ENCODE measurements at regions not wholly inside any gene's neighbourhood (a gene's known extent, or its start where the extent isn't known, plus 50 kb on each side); places are given as distances from the start of the nearest gene placed in this dataset.

- ChIA-PET POLR2A (no interaction called here), SMC1A (ENCODE audit: uncharacterized antibody, unreplicated experiment) (interaction anchor here (0.6 to 2.5 kb wide), 10 partner anchors 11 to 922 kb away, joined by 3 to 8 read pairs (median 4); no protein-coding TSS in a partner anchor), RAD21 (ENCODE audit: unreplicated experiment) (interaction anchor here (0.8 kb wide), 1 partner anchor 772 kb away, joined by 4 read pairs; no protein-coding TSS in a partner anchor), CTCF (interaction anchor here (0.7 to 3.8 kb wide), 14 partner anchors 10 to 923 kb away, joined by 3 to 20 read pairs (median 4); no protein-coding TSS in a partner anchor)
- Histone ChIP-seq H4K20me1 (ENCODE audit: control insufficient read depth, insufficient read depth) (no peaks in the 10 kb centered on the region), H3K4me2 (ENCODE audit: control insufficient read depth, insufficient read depth) (no peak overlapping the region), H3K27me3 (replicated peaks in 1 of 2; ENCODE audit: control insufficient read depth in 2 of 2, insufficient read depth in 2 of 2, low read length in 1 of 2) (no peaks in the 10 kb centered on the region), H3K4me3 (no peak overlapping the region), H3K79me2 (ENCODE audit: control insufficient read depth, insufficient read depth, low read length) (no peaks in the 10 kb centered on the region), H3K9ac (ENCODE audit: control insufficient read depth, insufficient read depth, low read length) (no peak overlapping the region), H2AFZ (ENCODE audit: control insufficient read depth, low read depth, low read length) (no peak overlapping the region), H3K36me3 (ENCODE audit: control insufficient read depth in 2 of 2, insufficient read depth in 2 of 2, low read length in 1 of 2) (no peaks in the 10 kb centered on the region), H3K9me3 (replicated peaks; ENCODE audit: control insufficient read depth, insufficient read depth, low read length) (no peaks in the 10 kb centered on the region), H3K4me1 (ENCODE audit: control insufficient read depth, insufficient read depth, low read length) (no peaks in the 10 kb centered on the region), H3K27ac (ENCODE audit: control insufficient read depth, insufficient read depth) (no peak overlapping the region)
- FAIRE-seq (no peak), ATAC-seq (no peak), DNase-seq (ENCODE audit: low read depth, low spot score) (no peak)
- intact Hi-C loops (cut with micrococcal nuclease; ENCODE audit: unreplicated experiment): loop anchor here (2.0 to 10.0 kb wide), 3 partner anchors 321 to 921 kb away; no protein-coding TSS in a partner anchor
- whole genome bisulfite sequencing (ENCODE audit: insufficient coverage, insufficient replicate concordance, low lambda C conversion rate, missing lambda C conversion rate): 96% methylated on average over 2 of the region's 2 CpGs
- BruUV-seq (replicated peaks): no TSS peak
- in situ Hi-C loops (cut with MboI): no loop called here
- TF ChIP-seq ZZZ3 (IDR thresholded peaks at IDR 0.05; ENCODE audit: control insufficient read depth, insufficient read length, low read depth): no peak
- no peak for TF ChIP-seq ASH2L (IDR thresholded peaks at IDR 0.05; ENCODE audit: borderline replicate concordance, low read depth)
- TF ChIP-seq, protein P1, sequence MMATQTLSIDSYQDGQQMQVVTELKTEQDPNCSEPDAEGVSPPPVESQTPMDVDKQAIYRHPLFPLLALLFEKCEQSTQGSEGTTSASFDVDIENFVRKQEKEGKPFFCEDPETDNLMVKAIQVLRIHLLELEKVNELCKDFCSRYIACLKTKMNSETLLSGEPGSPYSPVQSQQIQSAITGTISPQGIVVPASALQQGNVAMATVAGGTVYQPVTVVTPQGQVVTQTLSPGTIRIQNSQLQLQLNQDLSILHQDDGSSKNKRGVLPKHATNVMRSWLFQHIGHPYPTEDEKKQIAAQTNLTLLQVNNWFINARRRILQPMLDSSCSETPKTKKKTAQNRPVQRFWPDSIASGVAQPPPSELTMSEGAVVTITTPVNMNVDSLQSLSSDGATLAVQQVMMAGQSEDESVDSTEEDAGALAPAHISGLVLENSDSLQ (IDR thresholded peaks at IDR 0.05): no peak
- TF ChIP-seq RUNX3 (IDR thresholded peaks at IDR 0.05; ENCODE audit: low read length): no peak
- no peak for TF ChIP-seq TARDBP (IDR thresholded peaks at IDR 0.05; ENCODE audit: borderline replicate concordance)
- TF ChIP-seq BCL3 (IDR thresholded peaks at IDR 0.05; ENCODE audit: borderline replicate concordance, insufficient read depth, low read depth, low read length, poor library complexity, severe bottlenecking): no peak
- TF ChIP-seq CHD4 (IDR thresholded peaks at IDR 0.05): no peak
- TF ChIP-seq BHLHE40 (IDR thresholded peaks at IDR 0.05; ENCODE audit: borderline replicate concordance in 1 of 2, low read depth in 2 of 2, low read length in 1 of 2): no peak
- TF ChIP-seq IKZF1 (conservative IDR thresholded peaks at IDR 0.05): no peak
- TF ChIP-seq SIN3A (IDR thresholded peaks at IDR 0.05; ENCODE audit: low read depth, low read length): no peak
- no peak for TF ChIP-seq YY1 (IDR thresholded peaks at IDR 0.05; ENCODE audit: low read depth, low read length)
- TF ChIP-seq GABPA (IDR thresholded peaks at IDR 0.05; ENCODE audit: low read depth): no peak
- TF ChIP-seq CEBPB (IDR thresholded peaks at IDR 0.05; ENCODE audit: borderline replicate concordance in 1 of 2, low read depth in 2 of 2, low read length in 2 of 2): no peak
Observed at GRCh38 chr3:104596054-104596453, 770.7 kb upstream of the ALCAM start.
